D721Med (cell line): ENCODE measurements at regions not wholly inside any gene's neighbourhood (a gene's known extent, or its start where the extent isn't known, plus 50 kb on each side); places are given as distances from the start of the nearest gene placed in this dataset.

ENCODE experiments used
- DNase-seq: peaks from one replicate; pipeline ENCODE4 v3.0.0; 2011; ENCODE audit warnings: low spot score; ENCODE audit not compliant: insufficient read length
- FAIRE-seq: peaks from 2 replicates; lab custom pipeline; 2011; peaks lifted over from hg19 to GRCh38; lab: Jason Lieb, UNC
- CTCF ChIP-seq: IDR thresholded peaks from 2 replicates; pipeline ENCODE4 v1.5.1; 2012; ENCODE audit warnings: mild to moderate bottlenecking, control low read depth; ENCODE audit not compliant: insufficient read depth; ENCODE audit errors: missing control alignments

- TF ChIP-seq CTCF: no peak
- no peak for DNase-seq
- no peak for FAIRE-seq
These were observed 73.3 kb upstream of the YPEL5 start for GRCh38 chr2:30073523-30073922.

GRCh38 chr2:30074023-30074422, 72.8 kb upstream of the YPEL5 start:
- DNase-seq (no peak), FAIRE-seq (no peak)
- no peak for TF ChIP-seq CTCF

- DNase-seq (no peak), FAIRE-seq (no peak)
- no peak for TF ChIP-seq CTCF
These were observed 68.3 kb upstream of the YPEL5 start for GRCh38 chr2:30078521-30078920.

- DNase-seq (no peak), FAIRE-seq (no peak)
- no peak for TF ChIP-seq CTCF
These were observed 61.9 kb upstream of the YPEL5 start for GRCh38 chr2:30084915-30085314.

GRCh38 chr2:30089171-30089570, 57.6 kb upstream of the YPEL5 start:
- no peak for FAIRE-seq
- no peak for TF ChIP-seq CTCF
- DNase-seq: no peak

GRCh38 chr2:30095402-30095801, 51.4 kb upstream of the YPEL5 start:
- FAIRE-seq: no peak
- no peak for TF ChIP-seq CTCF
- no peak for DNase-seq

GRCh38 chr2:30096451-30096850, 50.4 kb upstream of the YPEL5 start:
- no peak for TF ChIP-seq CTCF
- FAIRE-seq: no peak
- DNase-seq: no peak
